PFSK-1 (cell line): ENCODE measurements at regions not wholly inside any gene's neighbourhood (a gene's known extent, or its start where the extent isn't known, plus 50 kb on each side); places are given as distances from the start of the nearest gene placed in this dataset.

Experiments
- FOXP2 ChIP-seq: optimal IDR thresholded peaks from 2 replicates; pipeline ENCODE3; 2011; ENCODE audit warnings: borderline replicate concordance, control low read depth, inconsistent platforms; ENCODE audit not compliant: insufficient read depth; ENCODE audit errors: extremely low read length, extremely low read depth
- POLR2AphosphoS5 ChIP-seq: IDR thresholded peaks from 2 replicates; pipeline ENCODE4 v1.6.1; 2012; ENCODE audit warnings: low read depth, mild to moderate bottlenecking, control low read depth, low read length, moderate library complexity
- SIN3A ChIP-seq: IDR thresholded peaks from 2 replicates; pipeline ENCODE4 v1.6.1; 2012; ENCODE audit warnings: mild to moderate bottlenecking, low read length, moderate library complexity, borderline replicate concordance; ENCODE audit not compliant: insufficient read depth
- TAF1 ChIP-seq: IDR thresholded peaks from 2 replicates; pipeline ENCODE4 v1.6.1; 2012; ENCODE audit warnings: low read length, control low read depth, borderline replicate concordance; ENCODE audit not compliant: insufficient read depth
- TF ChIP-seq, protein P1 (sequence below), 2 experiments: IDR thresholded peaks; 2 replicates each; pipeline versions ENCODE4 v1.6.1 to v1.8.0; 2011 to 2012; ENCODE audit warnings: low read depth in 2 of 2, low read length in 2 of 2, control low read depth in 1 of 2, inconsistent platforms in 1 of 2, mild to moderate bottlenecking in 1 of 2, moderate library complexity in 1 of 2; ENCODE audit not compliant: insufficient read depth in 1 of 2

DNA sequence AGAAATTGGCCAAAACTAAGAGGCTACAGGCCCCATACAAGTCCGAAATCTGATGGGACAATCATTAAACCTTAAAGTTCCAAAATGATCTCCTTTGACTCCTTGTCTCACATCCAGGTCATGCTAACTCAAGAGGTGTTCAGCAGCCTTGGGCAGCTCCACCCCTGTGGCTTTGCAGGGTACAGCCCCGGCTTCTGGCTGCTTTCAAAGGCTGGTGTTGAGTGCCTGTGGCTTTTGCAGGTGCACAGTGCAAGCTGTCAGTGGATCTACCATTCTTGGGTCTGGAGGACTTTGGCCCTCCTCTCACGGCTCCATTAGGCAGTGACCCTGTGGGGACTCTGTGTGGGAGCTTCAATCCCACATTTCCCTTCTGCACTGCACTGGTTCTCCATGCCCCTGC, 329.1 kb upstream of the MAD2L1 start:
- TF ChIP-seq, protein P1, sequence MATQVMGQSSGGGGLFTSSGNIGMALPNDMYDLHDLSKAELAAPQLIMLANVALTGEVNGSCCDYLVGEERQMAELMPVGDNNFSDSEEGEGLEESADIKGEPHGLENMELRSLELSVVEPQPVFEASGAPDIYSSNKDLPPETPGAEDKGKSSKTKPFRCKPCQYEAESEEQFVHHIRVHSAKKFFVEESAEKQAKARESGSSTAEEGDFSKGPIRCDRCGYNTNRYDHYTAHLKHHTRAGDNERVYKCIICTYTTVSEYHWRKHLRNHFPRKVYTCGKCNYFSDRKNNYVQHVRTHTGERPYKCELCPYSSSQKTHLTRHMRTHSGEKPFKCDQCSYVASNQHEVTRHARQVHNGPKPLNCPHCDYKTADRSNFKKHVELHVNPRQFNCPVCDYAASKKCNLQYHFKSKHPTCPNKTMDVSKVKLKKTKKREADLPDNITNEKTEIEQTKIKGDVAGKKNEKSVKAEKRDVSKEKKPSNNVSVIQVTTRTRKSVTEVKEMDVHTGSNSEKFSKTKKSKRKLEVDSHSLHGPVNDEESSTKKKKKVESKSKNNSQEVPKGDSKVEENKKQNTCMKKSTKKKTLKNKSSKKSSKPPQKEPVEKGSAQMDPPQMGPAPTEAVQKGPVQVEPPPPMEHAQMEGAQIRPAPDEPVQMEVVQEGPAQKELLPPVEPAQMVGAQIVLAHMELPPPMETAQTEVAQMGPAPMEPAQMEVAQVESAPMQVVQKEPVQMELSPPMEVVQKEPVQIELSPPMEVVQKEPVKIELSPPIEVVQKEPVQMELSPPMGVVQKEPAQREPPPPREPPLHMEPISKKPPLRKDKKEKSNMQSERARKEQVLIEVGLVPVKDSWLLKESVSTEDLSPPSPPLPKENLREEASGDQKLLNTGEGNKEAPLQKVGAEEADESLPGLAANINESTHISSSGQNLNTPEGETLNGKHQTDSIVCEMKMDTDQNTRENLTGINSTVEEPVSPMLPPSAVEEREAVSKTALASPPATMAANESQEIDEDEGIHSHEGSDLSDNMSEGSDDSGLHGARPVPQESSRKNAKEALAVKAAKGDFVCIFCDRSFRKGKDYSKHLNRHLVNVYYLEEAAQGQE (IDR thresholded peaks at IDR 0.05; ENCODE audit: insufficient read depth in 1 of 2, low read depth in 2 of 2, low read length in 2 of 2) = no peak
- no peak for TF ChIP-seq POLR2AphosphoS5
- TF ChIP-seq TAF1 = no peak
- TF ChIP-seq FOXP2 = no peak
- TF ChIP-seq SIN3A = no peak
